ENCODE measurements at regions not wholly inside any gene's neighbourhood (a gene's known extent, or its start where the extent isn't known, plus 50 kb on each side); places are given as distances from the start of the nearest gene placed in this dataset.
"Not testable (repeated sequence)": the region's sequence is repeated elsewhere in the genome, so short reads cannot be mapped to it uniquely, and the experiment has no call there.

- no peak for DNase-seq (ENCODE audit: low read depth in 2 of 3, low spot score in 1 of 3)
Measured at GRCh38 chr4:138452826-138453225, 210.7 kb upstream of the SLC7A11 start.

DNA sequence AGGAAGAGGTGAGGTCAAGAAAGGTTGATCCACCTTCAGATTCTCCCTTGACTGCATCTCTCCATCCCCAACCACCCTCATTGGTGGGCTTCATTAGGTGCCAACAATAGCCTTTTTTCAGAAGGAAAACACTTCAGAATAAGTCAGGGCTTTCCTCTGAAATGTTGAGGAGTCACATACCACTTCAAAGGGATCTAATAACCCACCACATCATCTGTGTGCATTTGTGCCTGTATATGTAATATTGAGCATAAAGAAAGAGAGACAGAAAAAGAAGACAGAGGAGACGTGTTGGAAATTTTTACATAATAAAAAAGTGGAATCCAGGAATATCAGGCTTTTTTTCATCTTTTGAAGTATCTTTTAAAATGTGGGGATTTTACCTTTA, 209.1 kb upstream of the SLC7A11 start:
- DNase-seq (ENCODE audit: low read depth in 2 of 3, low spot score in 1 of 3): no peak

- DNase-seq (ENCODE audit: low read depth in 2 of 3, low spot score in 1 of 3): no peak
Measured at GRCh38 chr4:138450546-138451275, 208.6 kb upstream of the SLC7A11 start.

- no peak for DNase-seq (ENCODE audit: low read depth in 2 of 3, low spot score in 1 of 3)
Measured at GRCh38 chr4:138449938-138450337, 207.8 kb upstream of the SLC7A11 start.

- no peak for DNase-seq (ENCODE audit: low read depth in 2 of 3, low spot score in 1 of 3)
Measured at GRCh38 chr4:138448169-138448568, 206.0 kb upstream of the SLC7A11 start.

GRCh38 chr4:138446456-138446855, 204.3 kb upstream of the SLC7A11 start:
- no peak for DNase-seq (ENCODE audit: low read depth in 2 of 3, low spot score in 1 of 3)

DNA sequence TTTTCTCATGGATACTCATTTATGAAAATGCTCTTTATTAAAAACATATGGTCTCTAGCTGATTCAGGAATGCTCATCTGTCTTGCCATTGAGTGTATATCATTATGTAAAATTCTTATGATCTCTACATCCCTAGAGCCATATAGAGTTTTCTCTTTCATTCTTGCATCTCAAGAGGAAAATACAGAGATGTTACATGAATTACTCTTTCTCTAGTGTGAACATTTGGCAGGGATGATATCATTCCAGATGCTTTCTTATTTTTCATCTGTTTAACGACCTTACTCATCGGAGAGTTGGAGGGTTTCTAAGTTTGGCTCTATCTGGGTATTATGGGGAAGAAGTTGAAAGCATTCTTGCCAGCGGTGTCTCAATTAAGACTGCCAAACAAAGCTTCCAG, 202.9 kb upstream of the SLC7A11 start:
- no peak for DNase-seq (ENCODE audit: low read depth in 2 of 3, low spot score in 1 of 3)

GRCh38 chr4:138444260-138444659, 202.1 kb upstream of the SLC7A11 start:
- DNase-seq (ENCODE audit: low read depth in 2 of 3, low spot score in 1 of 3): no peak

- no peak for DNase-seq (ENCODE audit: low read depth in 2 of 3, low spot score in 1 of 3)
Measured at GRCh38 chr4:138439143-138439581, 197.0 kb upstream of the SLC7A11 start.

DNA sequence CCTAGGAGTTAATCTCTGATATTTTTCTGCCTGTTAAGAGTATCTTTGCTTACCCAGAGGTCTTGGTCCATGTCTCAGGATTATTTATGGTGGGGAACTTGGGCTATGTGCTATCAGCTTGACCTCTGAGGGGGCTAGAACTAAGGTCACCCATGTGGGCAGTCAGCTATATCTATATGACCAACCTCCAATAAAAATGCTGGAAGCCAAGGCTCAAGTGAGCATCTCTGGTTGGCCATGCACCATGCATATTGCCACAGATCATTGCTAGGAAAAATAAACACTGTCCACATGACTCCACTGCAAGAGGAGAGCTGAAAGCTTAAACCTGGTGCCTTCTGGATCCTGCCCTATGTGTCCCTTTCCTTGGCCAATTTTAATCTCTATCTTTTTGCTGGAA, 196.5 kb upstream of the SLC7A11 start:
- DNase-seq (ENCODE audit: low read depth in 2 of 3, low spot score in 1 of 3): no peak

DNA sequence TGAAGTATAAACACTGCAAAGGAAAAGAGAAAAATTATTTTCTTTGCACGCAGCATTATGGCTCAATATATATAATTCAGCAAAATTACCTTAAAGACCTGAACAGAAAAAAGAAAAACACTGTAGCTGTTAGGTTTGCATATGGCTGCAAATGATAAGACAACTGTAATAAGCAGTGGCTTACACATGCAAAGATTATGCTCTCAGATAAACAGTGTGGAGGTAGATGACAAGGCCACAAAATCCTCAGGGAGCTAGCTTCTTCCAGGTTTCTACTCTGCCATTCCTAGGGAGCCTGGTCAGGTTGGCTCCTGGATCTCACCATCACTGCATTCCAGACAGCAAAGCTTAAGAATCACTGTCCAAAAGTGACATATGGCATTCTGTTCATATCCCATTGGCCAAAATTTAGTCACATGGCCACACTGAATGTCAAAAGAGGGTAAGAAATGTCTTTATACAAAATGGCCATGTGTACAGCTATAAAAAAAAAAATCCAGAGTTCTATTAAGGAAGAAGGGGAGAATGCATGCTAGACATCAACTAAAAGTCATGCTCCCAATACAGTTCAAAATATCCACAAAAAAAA, 195.2 kb upstream of the SLC7A11 start:
- DNase-seq (ENCODE audit: low read depth in 2 of 3, low spot score in 1 of 3): no peak

DNA sequence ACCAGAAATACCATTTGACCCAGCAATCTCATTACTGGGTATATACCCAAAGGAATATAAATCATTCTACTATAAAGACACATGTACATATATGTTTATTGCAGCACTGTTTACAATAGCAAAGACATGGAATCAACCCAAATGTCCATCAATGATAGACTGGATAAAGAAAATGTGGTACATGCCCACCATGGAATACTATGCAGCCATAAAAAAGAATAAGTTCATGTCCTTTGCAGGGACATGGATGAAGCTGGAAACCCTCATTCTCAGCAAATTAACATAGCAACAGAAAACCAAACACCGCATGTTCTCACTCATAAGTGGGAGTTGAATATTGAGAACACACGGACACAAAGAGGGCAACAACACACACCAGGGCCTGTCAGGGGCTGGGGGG, 193.6 kb upstream of the SLC7A11 start:
- DNase-seq (ENCODE audit: low read depth in 2 of 3, low spot score in 1 of 3): not testable (repeated sequence)

DNA sequence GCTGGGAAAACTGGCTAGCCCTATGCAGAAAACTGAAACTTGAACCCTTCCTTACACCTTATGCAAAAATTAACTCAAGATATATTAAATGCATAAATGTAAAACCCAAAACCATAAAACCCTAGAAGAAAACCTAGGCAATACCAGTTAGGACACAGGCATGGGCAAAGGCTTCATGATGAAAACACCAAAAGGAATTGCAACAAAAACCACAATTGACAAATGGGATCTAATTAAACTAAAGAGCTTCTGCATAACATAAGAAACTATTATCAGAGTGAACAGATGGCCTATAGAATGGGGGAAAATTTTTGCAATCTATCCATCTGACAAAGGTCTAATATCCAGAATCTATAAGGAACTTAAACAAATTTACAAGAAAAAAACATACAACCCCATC, 192.9 kb upstream of the SLC7A11 start:
- not testable (repeated sequence) for DNase-seq (ENCODE audit: low read depth in 2 of 3, low spot score in 1 of 3)

- no peak for DNase-seq (ENCODE audit: low read depth in 2 of 3, low spot score in 1 of 3)
Measured at GRCh38 chr4:138428611-138429010, 186.5 kb upstream of the SLC7A11 start.

- no peak for DNase-seq (ENCODE audit: low read depth in 2 of 3, low spot score in 1 of 3)
Measured at GRCh38 chr4:138426786-138427185, 184.6 kb upstream of the SLC7A11 start.

DNA sequence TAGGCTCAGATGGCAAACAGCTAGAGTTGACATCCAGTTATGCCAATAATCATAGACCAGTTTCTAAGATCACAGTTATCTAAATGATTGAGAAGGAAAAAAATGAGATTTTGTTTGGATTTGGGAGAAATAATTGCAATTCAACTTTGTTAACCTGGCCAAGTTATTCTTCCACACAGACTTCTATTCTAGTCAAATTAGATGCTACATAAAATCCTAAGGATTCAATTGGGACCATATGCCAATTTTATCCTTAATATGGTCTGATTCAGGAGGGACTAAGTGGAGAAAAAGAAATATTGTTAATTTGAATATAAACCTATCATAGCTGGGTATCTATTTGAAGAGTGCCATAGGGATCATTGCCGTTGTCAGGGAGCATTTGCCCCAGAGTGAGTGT, 178.3 kb upstream of the SLC7A11 start:
- DNase-seq (ENCODE audit: low read depth in 2 of 3, low spot score in 1 of 3): no peak

DNA sequence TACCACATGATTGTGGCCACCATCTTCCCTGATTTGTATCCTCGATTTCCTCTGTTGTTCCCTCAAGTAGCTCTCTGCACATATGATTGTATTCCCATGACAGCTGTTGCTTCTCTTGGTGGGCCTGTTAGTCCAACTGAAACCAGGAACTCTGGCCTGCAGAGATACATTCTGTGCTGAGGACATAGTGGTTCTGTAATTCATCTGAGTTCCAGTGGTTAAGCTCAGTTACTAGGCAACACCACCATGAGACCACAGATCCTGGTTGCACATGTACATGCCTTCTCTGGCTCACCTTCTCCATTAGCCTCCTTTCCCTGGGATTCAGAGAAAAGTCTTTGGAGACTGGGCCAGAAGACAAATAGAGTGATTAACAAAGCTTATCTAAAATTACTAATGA, 172.1 kb upstream of the SLC7A11 start:
- DNase-seq (ENCODE audit: low read depth in 2 of 3, low spot score in 1 of 3): no peak

- no peak for DNase-seq (ENCODE audit: low read depth in 2 of 3, low spot score in 1 of 3)
Measured at GRCh38 chr4:138413273-138413672, 171.1 kb upstream of the SLC7A11 start.

- no peak for DNase-seq (ENCODE audit: low read depth in 2 of 3, low spot score in 1 of 3)
Measured at GRCh38 chr4:138412847-138413246, 170.7 kb upstream of the SLC7A11 start.

DNA sequence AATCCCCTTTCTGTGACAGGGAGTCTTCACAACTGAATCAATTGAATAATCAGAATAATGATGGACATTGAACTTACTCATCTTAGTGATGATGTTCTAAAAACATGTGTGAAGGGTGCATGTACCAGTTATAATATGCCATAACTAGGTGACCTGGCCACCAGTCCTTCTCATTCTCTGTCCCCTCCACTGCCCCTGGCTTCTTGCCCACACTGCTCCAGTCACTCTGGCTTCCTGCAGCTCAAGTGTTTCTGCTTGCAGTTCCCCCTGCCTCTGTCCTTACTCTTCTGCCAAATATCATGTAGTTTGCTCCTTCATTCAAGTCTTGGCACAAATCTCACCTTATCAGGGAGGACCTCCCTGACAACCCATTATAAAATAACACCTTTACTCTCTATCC, 168.1 kb upstream of the SLC7A11 start:
- no peak for DNase-seq (ENCODE audit: low read depth in 2 of 3, low spot score in 1 of 3)

- no peak for DNase-seq (ENCODE audit: low read depth in 2 of 3, low spot score in 1 of 3)
Measured at GRCh38 chr4:138409670-138410069, 167.5 kb upstream of the SLC7A11 start.

GRCh38 chr4:138408758-138409157, 166.6 kb upstream of the SLC7A11 start:
- DNase-seq (ENCODE audit: low read depth in 2 of 3, low spot score in 1 of 3): no peak

DNA sequence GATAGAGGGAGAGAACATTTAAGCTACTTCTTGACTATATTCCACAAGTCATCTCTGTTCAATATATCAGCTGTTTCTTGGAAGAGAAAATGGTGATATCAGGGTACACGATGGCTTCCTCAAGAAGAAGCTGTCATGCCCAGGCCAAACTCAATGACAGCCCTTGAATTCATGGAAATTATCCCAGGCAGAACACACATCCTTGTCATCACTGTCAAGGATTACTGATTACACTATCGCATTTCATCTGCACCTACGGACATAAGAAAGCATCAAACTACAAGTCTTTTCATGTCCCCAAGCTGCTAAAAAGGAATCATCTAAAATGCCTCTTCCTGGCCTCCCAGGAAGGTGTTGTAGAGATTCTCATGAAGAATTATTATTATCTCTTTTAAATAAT, 165.2 kb upstream of the SLC7A11 start:
- no peak for DNase-seq (ENCODE audit: low read depth in 2 of 3, low spot score in 1 of 3)

Measured in stimulated activated CD4-positive, alpha-beta T cell treated with anti-CD3 and anti-CD28 coated beads, Interleukin-12 subunit alpha, Interleukin-12 subunit beta, amount 100 ng/mL, for 48 hours (primary cell).